K562 (cell line): ENCODE measurements at regions not wholly inside any gene's neighbourhood (a gene's known extent, or its start where the extent isn't known, plus 50 kb on each side); places are given as distances from the start of the nearest gene placed in this dataset.
A peak's percentile ranks its signal among the peaks of the same experiment; 100 is the strongest.

ENCODE experiments used
- BACH1 ChIP-seq: fragments of 200-800 bp; sonication (Bioruptor generic); IDR thresholded peaks from 2 replicates; pipeline ENCODE4 v1.6.1; 2016; ENCODE audit warnings: missing genetic modification characterization, missing compliant biosample characterization
- HSF4 ChIP-seq: fragments of 250-450 bp; sonication (Bioruptor Pico); IDR thresholded peaks from 2 replicates; pipeline ENCODE4 v2.1.2; 2022; ENCODE audit warnings: mild to moderate bottlenecking, moderate library complexity, borderline replicate concordance
- IRF9 ChIP-seq: fragments of 450-650 bp; IDR thresholded peaks from 2 replicates; pipeline ENCODE4 v1.6.1; 2016; ENCODE audit warnings: missing biosample characterization, missing genetic modification characterization
- KAT7 ChIP-seq: sonication (generic); formaldehyde crosslinking; IDR thresholded peaks from 2 replicates; pipeline ENCODE4 v1.8.0; 2022; ENCODE audit warnings: missing genetic modification reagents, mild to moderate bottlenecking, borderline replicate concordance
- KDM4B ChIP-seq, 2 experiments: fragments of 450-650 bp in 1 of 2; sonication (generic) in 1 of 2; IDR thresholded peaks; 2 replicates each; pipeline ENCODE4 v1.6.1; 2016 to 2017; ENCODE audit warnings: borderline replicate concordance in 2 of 2, antibody characterized with exemption in 1 of 2, low read depth in 1 of 2, mild to moderate bottlenecking in 1 of 2
- MTA1 ChIP-seq: fragments of 450-650 bp; IDR thresholded peaks from 2 replicates; pipeline ENCODE4 v1.6.1; 2017; ENCODE audit warnings: borderline replicate concordance
- PHF8 ChIP-seq: fragments of 200-600 bp; sonication (generic); IDR thresholded peaks from 2 replicates; pipeline ENCODE4 v1.6.1; 2012; ENCODE audit warnings: mixed run types, mild to moderate bottlenecking, inconsistent platforms, low read length, moderate library complexity, borderline replicate concordance
- POLR2G ChIP-seq: fragments of 200-400 bp; formaldehyde crosslinking; IDR thresholded peaks from 2 replicates; pipeline ENCODE4 v1.6.1; 2017; ENCODE audit warnings: low read depth, mild to moderate bottlenecking, antibody characterized with exemption, low read length, moderate library complexity
- RBBP5 ChIP-seq: fragments of 200-600 bp; sonication (generic); IDR thresholded peaks from 2 replicates; pipeline ENCODE4 v1.6.1; 2012; ENCODE audit warnings: borderline replicate concordance, mild to moderate bottlenecking, low read length, control low read depth, inconsistent platforms; ENCODE audit not compliant: insufficient read depth, poor library complexity, severe bottlenecking
- SNAPC5 ChIP-seq: fragments of 250-450 bp; sonication (Bioruptor Pico); IDR thresholded peaks from 2 replicates; pipeline ENCODE4 v1.8.0; 2021; ENCODE audit warnings: moderate library complexity, mild to moderate bottlenecking, inconsistent platforms
- ZC3H8 ChIP-seq: fragments of 450-650 bp; IDR thresholded peaks from 2 replicates; pipeline ENCODE4 v1.6.1; 2017
- ZNF133 ChIP-seq: fragments of 250-450 bp; sonication (Bioruptor Pico); IDR thresholded peaks from 2 replicates; pipeline ENCODE4 v1.4.0; 2020; ENCODE audit warnings: mild to moderate bottlenecking
- ZNF311 ChIP-seq: fragments of 250-450 bp; sonication (Bioruptor Pico); IDR thresholded peaks from 2 replicates; pipeline ENCODE4 v1.4.0; 2020; ENCODE audit warnings: mild to moderate bottlenecking, moderate library complexity
- ZNF77 ChIP-seq: fragments of 250-450 bp; sonication (Bioruptor Pico); IDR thresholded peaks from 2 replicates; pipeline ENCODE4 v1.5.0; 2020
- TF ChIP-seq, protein P1 (sequence below): fragments of 450-650 bp; IDR thresholded peaks from 2 replicates; pipeline ENCODE4 v1.6.1; 2016; ENCODE audit warnings: mild to moderate bottlenecking, moderate library complexity

DNA sequence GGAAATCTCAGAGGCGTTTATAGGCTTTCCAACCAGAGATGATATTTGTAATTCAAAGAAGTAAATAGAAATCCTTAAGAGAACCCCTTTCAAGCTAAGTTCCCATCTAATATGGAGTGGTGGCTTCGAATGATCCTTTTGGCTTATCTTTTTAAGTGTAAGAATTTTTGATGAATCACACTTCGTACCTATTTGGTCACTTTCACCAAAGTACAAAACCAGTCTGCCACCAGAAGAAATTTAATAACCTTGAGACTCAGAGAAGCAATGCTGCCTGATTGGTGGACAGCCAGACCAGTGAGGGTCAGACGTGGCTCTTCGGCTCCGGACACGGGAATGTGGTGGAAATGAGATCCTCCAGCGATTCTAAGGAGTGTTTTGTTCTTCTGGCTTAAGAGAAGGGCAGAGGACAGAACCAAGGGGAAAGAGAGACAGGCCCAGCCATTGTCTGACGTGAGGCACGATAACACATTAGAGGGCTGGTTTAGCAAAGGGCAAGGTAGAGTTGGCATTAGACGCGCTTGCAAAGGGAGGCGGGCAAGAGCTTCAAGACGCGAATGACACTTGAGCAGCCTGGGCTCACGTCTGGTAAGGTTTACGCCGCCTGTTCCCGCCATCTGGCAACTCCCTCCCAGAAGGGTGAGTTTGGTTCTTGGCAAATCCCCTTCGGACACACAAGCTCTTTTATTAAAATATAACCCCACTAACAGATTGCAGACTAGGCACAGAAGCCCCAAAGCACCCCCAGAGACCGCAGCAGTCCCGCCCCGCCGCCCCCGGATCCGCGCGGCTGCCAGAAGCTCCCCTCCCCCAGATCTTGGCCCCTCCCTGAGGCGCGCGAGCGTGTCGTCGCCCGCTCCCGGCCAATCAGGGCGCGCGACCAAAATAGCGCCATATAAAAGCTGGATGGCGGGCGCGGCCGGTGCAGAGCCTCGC, 50.0 kb upstream of the EZR start (continued):
- TF ChIP-seq, protein P1, sequence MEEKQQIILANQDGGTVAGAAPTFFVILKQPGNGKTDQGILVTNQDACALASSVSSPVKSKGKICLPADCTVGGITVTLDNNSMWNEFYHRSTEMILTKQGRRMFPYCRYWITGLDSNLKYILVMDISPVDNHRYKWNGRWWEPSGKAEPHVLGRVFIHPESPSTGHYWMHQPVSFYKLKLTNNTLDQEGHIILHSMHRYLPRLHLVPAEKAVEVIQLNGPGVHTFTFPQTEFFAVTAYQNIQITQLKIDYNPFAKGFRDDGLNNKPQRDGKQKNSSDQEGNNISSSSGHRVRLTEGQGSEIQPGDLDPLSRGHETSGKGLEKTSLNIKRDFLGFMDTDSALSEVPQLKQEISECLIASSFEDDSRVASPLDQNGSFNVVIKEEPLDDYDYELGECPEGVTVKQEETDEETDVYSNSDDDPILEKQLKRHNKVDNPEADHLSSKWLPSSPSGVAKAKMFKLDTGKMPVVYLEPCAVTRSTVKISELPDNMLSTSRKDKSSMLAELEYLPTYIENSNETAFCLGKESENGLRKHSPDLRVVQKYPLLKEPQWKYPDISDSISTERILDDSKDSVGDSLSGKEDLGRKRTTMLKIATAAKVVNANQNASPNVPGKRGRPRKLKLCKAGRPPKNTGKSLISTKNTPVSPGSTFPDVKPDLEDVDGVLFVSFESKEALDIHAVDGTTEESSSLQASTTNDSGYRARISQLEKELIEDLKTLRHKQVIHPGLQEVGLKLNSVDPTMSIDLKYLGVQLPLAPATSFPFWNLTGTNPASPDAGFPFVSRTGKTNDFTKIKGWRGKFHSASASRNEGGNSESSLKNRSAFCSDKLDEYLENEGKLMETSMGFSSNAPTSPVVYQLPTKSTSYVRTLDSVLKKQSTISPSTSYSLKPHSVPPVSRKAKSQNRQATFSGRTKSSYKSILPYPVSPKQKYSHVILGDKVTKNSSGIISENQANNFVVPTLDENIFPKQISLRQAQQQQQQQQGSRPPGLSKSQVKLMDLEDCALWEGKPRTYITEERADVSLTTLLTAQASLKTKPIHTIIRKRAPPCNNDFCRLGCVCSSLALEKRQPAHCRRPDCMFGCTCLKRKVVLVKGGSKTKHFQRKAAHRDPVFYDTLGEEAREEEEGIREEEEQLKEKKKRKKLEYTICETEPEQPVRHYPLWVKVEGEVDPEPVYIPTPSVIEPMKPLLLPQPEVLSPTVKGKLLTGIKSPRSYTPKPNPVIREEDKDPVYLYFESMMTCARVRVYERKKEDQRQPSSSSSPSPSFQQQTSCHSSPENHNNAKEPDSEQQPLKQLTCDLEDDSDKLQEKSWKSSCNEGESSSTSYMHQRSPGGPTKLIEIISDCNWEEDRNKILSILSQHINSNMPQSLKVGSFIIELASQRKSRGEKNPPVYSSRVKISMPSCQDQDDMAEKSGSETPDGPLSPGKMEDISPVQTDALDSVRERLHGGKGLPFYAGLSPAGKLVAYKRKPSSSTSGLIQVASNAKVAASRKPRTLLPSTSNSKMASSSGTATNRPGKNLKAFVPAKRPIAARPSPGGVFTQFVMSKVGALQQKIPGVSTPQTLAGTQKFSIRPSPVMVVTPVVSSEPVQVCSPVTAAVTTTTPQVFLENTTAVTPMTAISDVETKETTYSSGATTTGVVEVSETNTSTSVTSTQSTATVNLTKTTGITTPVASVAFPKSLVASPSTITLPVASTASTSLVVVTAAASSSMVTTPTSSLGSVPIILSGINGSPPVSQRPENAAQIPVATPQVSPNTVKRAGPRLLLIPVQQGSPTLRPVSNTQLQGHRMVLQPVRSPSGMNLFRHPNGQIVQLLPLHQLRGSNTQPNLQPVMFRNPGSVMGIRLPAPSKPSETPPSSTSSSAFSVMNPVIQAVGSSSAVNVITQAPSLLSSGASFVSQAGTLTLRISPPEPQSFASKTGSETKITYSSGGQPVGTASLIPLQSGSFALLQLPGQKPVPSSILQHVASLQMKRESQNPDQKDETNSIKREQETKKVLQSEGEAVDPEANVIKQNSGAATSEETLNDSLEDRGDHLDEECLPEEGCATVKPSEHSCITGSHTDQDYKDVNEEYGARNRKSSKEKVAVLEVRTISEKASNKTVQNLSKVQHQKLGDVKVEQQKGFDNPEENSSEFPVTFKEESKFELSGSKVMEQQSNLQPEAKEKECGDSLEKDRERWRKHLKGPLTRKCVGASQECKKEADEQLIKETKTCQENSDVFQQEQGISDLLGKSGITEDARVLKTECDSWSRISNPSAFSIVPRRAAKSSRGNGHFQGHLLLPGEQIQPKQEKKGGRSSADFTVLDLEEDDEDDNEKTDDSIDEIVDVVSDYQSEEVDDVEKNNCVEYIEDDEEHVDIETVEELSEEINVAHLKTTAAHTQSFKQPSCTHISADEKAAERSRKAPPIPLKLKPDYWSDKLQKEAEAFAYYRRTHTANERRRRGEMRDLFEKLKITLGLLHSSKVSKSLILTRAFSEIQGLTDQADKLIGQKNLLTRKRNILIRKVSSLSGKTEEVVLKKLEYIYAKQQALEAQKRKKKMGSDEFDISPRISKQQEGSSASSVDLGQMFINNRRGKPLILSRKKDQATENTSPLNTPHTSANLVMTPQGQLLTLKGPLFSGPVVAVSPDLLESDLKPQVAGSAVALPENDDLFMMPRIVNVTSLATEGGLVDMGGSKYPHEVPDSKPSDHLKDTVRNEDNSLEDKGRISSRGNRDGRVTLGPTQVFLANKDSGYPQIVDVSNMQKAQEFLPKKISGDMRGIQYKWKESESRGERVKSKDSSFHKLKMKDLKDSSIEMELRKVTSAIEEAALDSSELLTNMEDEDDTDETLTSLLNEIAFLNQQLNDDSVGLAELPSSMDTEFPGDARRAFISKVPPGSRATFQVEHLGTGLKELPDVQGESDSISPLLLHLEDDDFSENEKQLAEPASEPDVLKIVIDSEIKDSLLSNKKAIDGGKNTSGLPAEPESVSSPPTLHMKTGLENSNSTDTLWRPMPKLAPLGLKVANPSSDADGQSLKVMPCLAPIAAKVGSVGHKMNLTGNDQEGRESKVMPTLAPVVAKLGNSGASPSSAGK = peak; percentile 95
- TF ChIP-seq SNAPC5 (CRISPR knock-in tag) = no peak
- no peak for TF ChIP-seq HSF4
- no peak for TF ChIP-seq ZC3H8
- TF ChIP-seq MTA1 = no peak; the same call in 1 of the 2 replicates
- TF ChIP-seq ZNF311 = no peak
- TF ChIP-seq ZNF133 = no peak
- no peak for TF ChIP-seq ZNF77 (CRISPR knock-in tag)
- peak; percentile 53; the same call in 1 of the 2 replicates for TF ChIP-seq BACH1 (tag)
- no peak for TF ChIP-seq RBBP5
- TF ChIP-seq PHF8 = peak; percentile 31; the same call in 1 of the 2 replicates
- TF ChIP-seq KAT7 (CRISPR knock-in tag) = 0 out of 2 replicates have a peak, but pooled peaks have one; percentile 69
- TF ChIP-seq IRF9 (tag) = no peak
- TF ChIP-seq KDM4B (IDR thresholded peaks at IDR 0.05; ENCODE audit: borderline replicate concordance in 2 of 2, low read depth in 1 of 2) = 0 out of 4 replicates have a peak, but pooled peaks of 1 of the 2 experiments have one; percentile 49
- TF ChIP-seq POLR2G = peak; percentile 85
